Stimulated activated CD8-positive, alpha-beta memory T cell treated with anti-CD3 and anti-CD28 coated beads, Interleukin-4, amount 100 ng/mL, for 48 hours (primary cell): ENCODE measurements at regions not wholly inside any gene's neighbourhood (a gene's known extent, or its start where the extent isn't known, plus 50 kb on each side); places are given as distances from the start of the nearest gene placed in this dataset.

Experiments used
- DNase-seq: peaks from one replicate; pipeline ENCODE4 v3.0.0-alpha.2; 2020

DNA sequence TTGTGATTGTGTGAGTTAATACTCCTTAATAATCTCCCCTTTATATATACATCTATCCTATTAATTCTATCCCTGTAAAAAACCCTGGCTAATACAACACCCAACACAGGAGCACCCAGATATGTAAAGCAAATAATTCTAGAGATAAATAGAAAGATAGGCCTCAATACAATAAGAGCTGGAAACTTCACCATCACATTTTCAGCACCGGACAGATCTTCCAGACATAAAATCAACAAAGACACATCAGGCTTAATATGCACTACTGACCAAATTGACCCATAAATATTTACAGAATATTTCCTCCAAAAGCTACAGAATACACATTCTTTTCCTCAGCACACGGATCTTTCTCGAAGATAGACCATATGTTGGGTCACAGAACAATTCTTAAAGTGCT is 71.0 kb upstream of the ST8SIA4 start:
- no peak for DNase-seq

DNA sequence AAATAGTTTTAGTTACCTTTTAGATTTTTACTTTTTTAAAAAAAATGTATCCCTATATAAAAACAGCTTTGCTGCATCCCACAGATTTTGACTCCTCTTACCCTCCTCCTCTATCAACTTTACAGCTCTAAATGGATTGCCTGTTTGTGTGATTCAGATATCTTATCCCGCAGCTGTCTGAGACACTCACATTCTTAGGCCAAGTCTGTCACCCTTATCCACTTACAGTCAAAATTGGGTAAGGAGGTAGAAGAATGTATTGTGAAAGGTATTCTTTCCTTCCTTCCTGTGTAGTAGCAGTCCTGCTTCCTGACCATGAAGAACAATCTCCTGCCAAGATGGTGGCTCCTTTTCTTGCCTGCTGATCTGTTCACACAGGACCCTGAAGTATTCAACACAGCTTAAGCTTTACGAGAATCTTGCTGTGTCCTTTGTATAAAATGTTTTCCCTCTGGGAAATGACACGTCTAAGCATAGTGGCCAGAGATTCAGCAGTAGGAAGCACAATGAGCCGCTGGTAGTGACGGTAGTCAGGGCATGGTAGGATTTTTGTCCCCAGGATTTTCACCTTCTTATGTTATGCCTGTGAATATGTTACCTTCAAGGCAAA is 67.7 kb upstream of the ST8SIA4 start:
- DNase-seq = no peak

DNA sequence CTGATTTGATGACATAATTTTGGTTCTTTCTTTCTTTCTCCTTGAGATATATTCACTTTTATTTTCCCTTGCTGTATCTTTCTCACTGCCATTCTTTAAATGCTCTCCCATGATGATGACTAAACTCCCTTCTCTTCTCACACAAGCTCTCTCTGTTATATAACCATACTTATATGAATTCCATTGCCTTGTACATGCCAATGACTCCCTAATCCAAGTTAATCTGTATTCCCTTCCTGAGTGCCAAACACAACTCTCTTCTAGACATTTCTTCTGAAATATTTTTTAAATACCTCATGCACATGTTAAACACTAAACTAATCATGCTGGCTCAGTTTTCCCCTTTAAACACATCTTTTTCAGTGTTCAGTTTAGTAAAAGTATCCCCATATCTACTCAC is 62.2 kb upstream of the ST8SIA4 start:
- no peak for DNase-seq
